ENCODE measurements at regions not wholly inside any gene's neighbourhood (a gene's known extent, or its start where the extent isn't known, plus 50 kb on each side); places are given as distances from the start of the nearest gene placed in this dataset.

GRCh38 chr7:68417002-68417401 is 1181.3 kb upstream of the AUTS2 start:
- Histone ChIP-seq H2BK15ac (ENCODE audit: low read depth, low read length) (no peak overlapping the region), H3K9ac (ENCODE audit: low read depth, low read length) (no peak overlapping the region), H3K9me1 (ENCODE audit: insufficient read depth, low read length) (no peaks in the 10 kb centered on the region), H3K4me3 (ENCODE audit: insufficient read depth, low read depth, low read length) (no peak overlapping the region), H2BK5ac (ENCODE audit: low read depth, low read length, poor library complexity, severe bottlenecking) (no peak overlapping the region), H3K4me1 (ENCODE audit: control insufficient read depth, insufficient read depth, low read length) (no peaks in the 10 kb centered on the region), H3K27me3 (ENCODE audit: control insufficient read depth, insufficient read depth, low read length) (no peaks in the 10 kb centered on the region), H2AK5ac (ENCODE audit: low read depth, low read length) (no peak overlapping the region), H3K27ac (ENCODE audit: insufficient read depth, low read length) (no peak overlapping the region), H4K5ac (ENCODE audit: low read depth, low read length) (no peak overlapping the region), H2BK20ac (ENCODE audit: low read depth, low read length) (no peak overlapping the region), H3K4me2 (ENCODE audit: low read depth, low read length) (no peak overlapping the region), H3K9me3 (ENCODE audit: control insufficient read depth, insufficient read depth, low read length) (peaks cover 15% of the 10 kb centered on the region; the same call in 1 of the 2 replicates), H2BK120ac (ENCODE audit: low read depth, low read length) (no peak overlapping the region), H3K36me3 (ENCODE audit: control insufficient read depth, insufficient read depth, low read length) (no peaks in the 10 kb centered on the region), H3K79me1 (ENCODE audit: low read depth in 1 of 2, low read length in 2 of 2) (no peaks in the 10 kb centered on the region), H3K56ac (ENCODE audit: extremely low read depth, insufficient read depth, low read length) (no peak overlapping the region), H4K91ac (ENCODE audit: insufficient read depth, low read depth, low read length) (no peak overlapping the region), H3K14ac (replicated peaks; ENCODE audit: low read depth, low read length) (no peak overlapping the region), H3K4ac (ENCODE audit: low read depth, low read length) (no peak overlapping the region), H4K8ac (ENCODE audit: low read depth in 2 of 2, low read length in 2 of 2) (no peak overlapping the region), H2AK9ac (replicated peaks; ENCODE audit: low read depth, low read length, poor library complexity) (no peak overlapping the region), H3K18ac (ENCODE audit: low read depth, low read length) (no peak overlapping the region), H4K20me1 (ENCODE audit: insufficient read depth, low read length) (no peaks in the 10 kb centered on the region), H3K23ac (ENCODE audit: low read depth, low read length) (no peak overlapping the region), H2AFZ (replicated peaks; ENCODE audit: low read length, poor library complexity) (no peak overlapping the region)
- no CpG with 5 or more reads among the region's 2 CpGs for WGBS, 2 experiments (ENCODE audit: extremely low coverage in 2 of 2, insufficient read length in 1 of 2)
- no peak for ATAC-seq (ENCODE audit: low read depth)
- no peak for DNase-seq
- ChIA-PET CTCF (no interaction called here), POLR2A (ENCODE audit: unreplicated experiment) (no interaction called here)
- intact Hi-C loops (cut with micrococcal nuclease) (no loop called here), in situ Hi-C loops (cut with MboI; ENCODE audit: low sequenced_read_pairs) (no loop called here), dilution Hi-C loops (cut with HindIII; ENCODE audit: low sequenced_read_pairs, unreplicated experiment) (no loop called here)
- BruUV-seq (replicated peaks): no TSS peak
- TF ChIP-seq MXI1 (IDR thresholded peaks at IDR 0.05; ENCODE audit: borderline replicate concordance, low read depth, low read length) (no peak), RFX5 (IDR thresholded peaks at IDR 0.05; ENCODE audit: low read depth, low read length) (no peak), MAFK (IDR thresholded peaks at IDR 0.05; ENCODE audit: low read depth, low read length) (no peak), NFE2L2 (IDR thresholded peaks at IDR 0.05; ENCODE audit: low read depth, low read length) (no peak), CHD1 (IDR thresholded peaks at IDR 0.05; ENCODE audit: low read depth, low read length) (no peak), RAD21 (IDR thresholded peaks at IDR 0.05; ENCODE audit: low read length) (no peak), BHLHE40 (IDR thresholded peaks at IDR 0.05; ENCODE audit: low read depth, low read length) (no peak), MAZ (IDR thresholded peaks at IDR 0.05; ENCODE audit: borderline replicate concordance, low read depth, low read length) (no peak), RCOR1 (IDR thresholded peaks at IDR 0.05; ENCODE audit: insufficient replicate concordance, low read length) (no peak), CTCF (conservative IDR thresholded peaks at IDR 0.05; ENCODE audit: low read depth, low read length) (no peak), CEBPB (IDR thresholded peaks at IDR 0.05; ENCODE audit: low read depth, low read length) (no peak), USF2 (IDR thresholded peaks at IDR 0.05; ENCODE audit: low read depth, low read length) (no peak), SMC3 (IDR thresholded peaks at IDR 0.05; ENCODE audit: low read depth, low read length) (no peak), FOS (IDR thresholded peaks at IDR 0.05; ENCODE audit: low read depth, low read length) (no peak), ELK1 (IDR thresholded peaks at IDR 0.05; ENCODE audit: borderline replicate concordance, low read depth, low read length) (no peak), POLR2A (IDR thresholded peaks at IDR 0.05; ENCODE audit: low read depth, low read length) (no peak)

All from IMR-90 (cell line).